ENCODE measurements at regions not wholly inside any gene's neighbourhood (a gene's known extent, or its start where the extent isn't known, plus 50 kb on each side); places are given as distances from the start of the nearest gene placed in this dataset.
A peak's percentile ranks its signal among the peaks of the same experiment; 100 is the strongest.
"Not testable (repeated sequence)": the region's sequence is repeated elsewhere in the genome, so short reads cannot be mapped to it uniquely, and the experiment has no call there.

- DNase-seq (ENCODE audit: low spot score), result no peak
These were observed 1009.0 kb upstream of the LCORL start for GRCh38 chr4:19030536-19030935.

- DNase-seq (ENCODE audit: low spot score), result no peak
These were observed 1008.5 kb upstream of the LCORL start for GRCh38 chr4:19030048-19030447.

- DNase-seq (ENCODE audit: low spot score), result peak; percentile 20
These were observed 1004.7 kb upstream of the LCORL start for GRCh38 chr4:19026281-19026680.

- DNase-seq (ENCODE audit: low spot score), result no peak
These were observed 1003.5 kb upstream of the LCORL start for GRCh38 chr4:19025031-19025430.

- DNase-seq (ENCODE audit: low spot score), result no peak
These were observed 1002.5 kb upstream of the LCORL start for GRCh38 chr4:19024047-19024446.

- DNase-seq (ENCODE audit: low spot score), result no peak
These were observed 1000.1 kb upstream of the LCORL start for GRCh38 chr4:19021617-19022016.

GRCh38 chr4:19016550-19016949 lies 995.0 kb upstream of the LCORL start:
- DNase-seq (ENCODE audit: low spot score), result not testable (repeated sequence)

GRCh38 chr4:19014594-19014993 lies 993.0 kb upstream of the LCORL start:
- DNase-seq (ENCODE audit: low spot score), result no peak

- DNase-seq (ENCODE audit: low spot score), result no peak
These were observed 989.2 kb upstream of the LCORL start for GRCh38 chr4:19010761-19011160.

- DNase-seq (ENCODE audit: low spot score), result no peak
These were observed 988.3 kb upstream of the LCORL start for GRCh38 chr4:19009881-19010280.

- no peak for DNase-seq (ENCODE audit: low spot score)
These were observed 983.7 kb upstream of the LCORL start for GRCh38 chr4:19005211-19005610.

- no peak for DNase-seq (ENCODE audit: low spot score)
These were observed 980.6 kb upstream of the LCORL start for GRCh38 chr4:19002170-19002569.

GRCh38 chr4:18999595-18999994 lies 978.0 kb upstream of the LCORL start:
- no peak for DNase-seq (ENCODE audit: low spot score)

GRCh38 chr4:18981234-18981615 lies 959.7 kb upstream of the LCORL start:
- no peak for DNase-seq (ENCODE audit: low spot score)

- no peak for DNase-seq (ENCODE audit: low spot score)
These were observed 959.1 kb upstream of the LCORL start for GRCh38 chr4:18980516-18981233.

- no peak for DNase-seq (ENCODE audit: low spot score)
These were observed 955.3 kb upstream of the LCORL start for GRCh38 chr4:18976884-18977283.

GRCh38 chr4:18975916-18976808 lies 954.6 kb upstream of the LCORL start:
- DNase-seq (ENCODE audit: low spot score), result no peak

- no peak for DNase-seq (ENCODE audit: low spot score)
These were observed 951.7 kb upstream of the LCORL start for GRCh38 chr4:18973296-18973695.

GRCh38 chr4:18961879-18962278 lies 940.3 kb upstream of the LCORL start:
- DNase-seq (ENCODE audit: low spot score), result no peak

GRCh38 chr4:18961266-18961665 lies 939.7 kb upstream of the LCORL start:
- no peak for DNase-seq (ENCODE audit: low spot score)

GRCh38 chr4:18957716-18958115 lies 936.2 kb upstream of the LCORL start:
- DNase-seq (ENCODE audit: low spot score), result no peak

- no peak for DNase-seq (ENCODE audit: low spot score)
These were observed 933.0 kb upstream of the LCORL start for GRCh38 chr4:18954538-18954937.

GRCh38 chr4:18953613-18954012 lies 932.1 kb upstream of the LCORL start:
- DNase-seq (ENCODE audit: low spot score), result no peak

Data from putamen (tissue), 1 donor.